Esophagus squamous epithelium (tissue), 5 donors: ENCODE measurements at regions not wholly inside any gene's neighbourhood (a gene's known extent, or its start where the extent isn't known, plus 50 kb on each side); places are given as distances from the start of the nearest gene placed in this dataset.

Source experiments
- DNase-seq: peaks from one replicate; lab custom pipeline; 2025; lab: John Stamatoyannopoulos, UW
- H3K27ac ChIP-seq, 4 donors: fragments of 200-600 bp; sonication (generic); one replicate each; pipeline ENCODE4 v1.5.1; 2016 to 2019; ENCODE audit warnings: mild to moderate bottlenecking in 1 of 4
- H3K27me3 ChIP-seq, 4 donors: fragments of 200-600 bp; sonication (generic); 1 replicate in 3 of 4; 2 replicates in 1 of 4; pipeline versions ENCODE4 v1.5.1 to v1.6.0; 2017 to 2021; ENCODE audit warnings: antibody characterized with exemption in 1 of 4
- H3K36me3 ChIP-seq, 3 donors: fragments of 200-600 bp; sonication (generic); one replicate each; pipeline ENCODE4 v1.5.1; 2016 to 2019
- H3K4me1 ChIP-seq, 3 donors: fragments of 200-600 bp; sonication (generic); one replicate each; pipeline ENCODE4 v1.5.1; 2017 to 2019
- H3K4me3 ChIP-seq, 4 donors: fragments of 200-600 bp; sonication (generic); 1 replicate in 3 of 4; 2 replicates in 1 of 4; pipeline ENCODE4 v1.5.1; 2016 to 2019; ENCODE audit warnings: mild to moderate bottlenecking in 2 of 4, moderate library complexity in 1 of 4
- H3K9me3 ChIP-seq, 3 donors: fragments of 200-600 bp; sonication (generic); one replicate each; pipeline ENCODE4 v1.5.1; 2016 to 2019
- CTCF ChIP-seq, 6 experiments: fragments of 450-650 bp in 4 of 6; fragments of 200-600 bp in 2 of 6; sonication (generic) in 2 of 6; IDR thresholded peaks; one replicate each; pipeline ENCODE4 v1.5.1; 2016 to 2019; ENCODE audit warnings: antibody characterized with exemption in 6 of 6, mild to moderate bottlenecking in 4 of 6, moderate library complexity in 4 of 6
- POLR2A ChIP-seq, 4 donors: fragments of 450-650 bp; IDR thresholded peaks; one replicate each; pipeline ENCODE4 v1.6.1; 2017; ENCODE audit warnings: antibody characterized with exemption in 4 of 4, mild to moderate bottlenecking in 4 of 4, moderate library complexity in 3 of 4
- WGBS, 2 donors: methylation state at CpG; one replicate each; pipeline ENCODE4 v1.1.5; 2018; 5-methylcytosine and 5-hydroxymethylcytosine counted together
- intact Hi-C: fragments of 100-400 bp; cut with DNase I; formaldehyde crosslinking; loops from one replicate; pipeline ENCODE4 v1.15.0; 2022
- donor health status: DM: yes; HTN: yes; CAD: no.

- no peak for DNase-seq
Observed at GRCh38 chr7:46244757-46245156, 323.7 kb upstream of the IGFBP3 start.

GRCh38 chr7:46243406-46243805, 322.3 kb upstream of the IGFBP3 start:
- no peak for TF ChIP-seq POLR2A (IDR thresholded peaks at IDR 0.05)
- TF ChIP-seq CTCF (IDR thresholded peaks at IDR 0.05): no peak
- WGBS, 2 donors: 9% methylated on average over 1 of the region's 1 CpG
- no peak overlapping the region for H3K27ac ChIP-seq

More at GRCh38 chr7:46244757-46245156, 323.7 kb upstream of the IGFBP3 start:
- Histone ChIP-seq H3K4me3 (no peak overlapping the region), H3K9me3 (no peaks in the 10 kb centered on the region), H3K36me3 (no peaks in the 10 kb centered on the region), H3K4me1 (no peaks in the 10 kb centered on the region), H3K27me3 (no peaks in the 10 kb centered on the region), H3K27ac (no peak overlapping the region)
- intact Hi-C loops: no loop called here
- TF ChIP-seq CTCF (IDR thresholded peaks at IDR 0.05) (no peak), POLR2A (IDR thresholded peaks at IDR 0.05) (no peak)
- 67 to 87% methylated on average over 2 of the region's 2 CpGs for WGBS, 2 donors

GRCh38 chr7:46239846-46240245, 318.8 kb upstream of the IGFBP3 start:
- TF ChIP-seq CTCF (IDR thresholded peaks at IDR 0.05): no peak
- Histone ChIP-seq H3K36me3 (no peaks in the 10 kb centered on the region), H3K4me3 (no peak overlapping the region), H3K9me3 (no peaks in the 10 kb centered on the region), H3K4me1 (no peaks in the 10 kb centered on the region), H3K27me3 (no peaks in the 10 kb centered on the region), H3K27ac (no peak overlapping the region)
- DNase-seq: no peak
- WGBS, 2 donors: 81 to 82% methylated on average over 5 of the region's 5 CpGs
- intact Hi-C loops: no loop called here

More at GRCh38 chr7:46243406-46243805, 322.3 kb upstream of the IGFBP3 start:
- no peak overlapping the region for H3K4me3 ChIP-seq
- intact Hi-C loops: no loop called here
- no peaks in the 10 kb centered on the region for H3K9me3 ChIP-seq
- no peaks in the 10 kb centered on the region for H3K4me1 ChIP-seq
- H3K27me3 ChIP-seq: no peaks in the 10 kb centered on the region
- DNase-seq: no peak
- H3K36me3 ChIP-seq: no peaks in the 10 kb centered on the region

GRCh38 chr7:46237466-46237865, 316.4 kb upstream of the IGFBP3 start:
- Histone ChIP-seq H3K4me1 (no peaks in the 10 kb centered on the region), H3K9me3 (no peaks in the 10 kb centered on the region), H3K27ac (no peak overlapping the region), H3K36me3 (no peaks in the 10 kb centered on the region), H3K27me3 (no peaks in the 10 kb centered on the region), H3K4me3 (no peak overlapping the region)
- DNase-seq: no peak
- TF ChIP-seq POLR2A (IDR thresholded peaks at IDR 0.05): no peak
- TF ChIP-seq CTCF (IDR thresholded peaks at IDR 0.05): no peak
- intact Hi-C loops: no loop called here
- 69 to 87% methylated on average over 1 of the region's 1 CpG for WGBS, 2 donors

- H3K4me3 ChIP-seq: no peak overlapping the region
- WGBS, 2 donors: 45 to 61% methylated on average over 1 of the region's 1 CpG
- no peaks in the 10 kb centered on the region for H3K4me1 ChIP-seq
- H3K36me3 ChIP-seq: no peaks in the 10 kb centered on the region
- intact Hi-C loops: no loop called here
- H3K27me3 ChIP-seq: no peaks in the 10 kb centered on the region
- TF ChIP-seq CTCF (IDR thresholded peaks at IDR 0.05): no peak
- TF ChIP-seq POLR2A (IDR thresholded peaks at IDR 0.05): no peak
- no peak overlapping the region for H3K27ac ChIP-seq
- no peaks in the 10 kb centered on the region for H3K9me3 ChIP-seq
- DNase-seq: no peak
Observed at GRCh38 chr7:46233585-46234329, 312.7 kb upstream of the IGFBP3 start.
